ENCODE measurements at regions not wholly inside any gene's neighbourhood (a gene's known extent, or its start where the extent isn't known, plus 50 kb on each side); places are given as distances from the start of the nearest gene placed in this dataset.
A peak's percentile ranks its signal among the peaks of the same experiment; 100 is the strongest.

- DNase-seq: no peak
Observed at GRCh38 chr3:194837457-194838127, 151.9 kb downstream of the FAM43A start.

GRCh38 chr3:194838236-194838635, 152.6 kb downstream of the FAM43A start:
- no peak for DNase-seq

- DNase-seq: no peak
Observed at GRCh38 chr3:194840661-194841514, 155.2 kb downstream of the FAM43A start.

- DNase-seq: no peak
Observed at GRCh38 chr3:194841515-194841841, 155.8 kb downstream of the FAM43A start.

GRCh38 chr3:194843556-194843955, 157.9 kb downstream of the FAM43A start:
- no peak for DNase-seq

- no peak for DNase-seq
Observed at GRCh38 chr3:194844046-194844445, 158.4 kb downstream of the FAM43A start.

- DNase-seq: no peak
Observed at GRCh38 chr3:194849166-194849875, 163.6 kb downstream of the FAM43A start.

- no peak for DNase-seq
Observed at GRCh38 chr3:194851254-194851653, 165.6 kb downstream of the FAM43A start.

- DNase-seq: no peak
Observed at GRCh38 chr3:194851941-194852340, 166.3 kb downstream of the FAM43A start.

- DNase-seq: no peak
Observed at GRCh38 chr3:194852345-194852744, 166.7 kb downstream of the FAM43A start.

- DNase-seq: peak; percentile 42
Observed at GRCh38 chr3:194852831-194853508, 167.3 kb downstream of the FAM43A start.

GRCh38 chr3:194854206-194854605, 168.5 kb downstream of the FAM43A start:
- no peak for DNase-seq

- no peak for DNase-seq
Observed at GRCh38 chr3:194854659-194855390, 169.1 kb downstream of the FAM43A start.

GRCh38 chr3:194856296-194856695, 170.6 kb downstream of the FAM43A start:
- no peak for DNase-seq

GRCh38 chr3:194857469-194858113, 171.9 kb downstream of the FAM43A start:
- no peak for DNase-seq

- DNase-seq: no peak
Observed at GRCh38 chr3:194858382-194858781, 172.7 kb downstream of the FAM43A start.

GRCh38 chr3:194860725-194861124, 175.0 kb downstream of the FAM43A start:
- DNase-seq: no peak

GRCh38 chr3:194861375-194861774, 175.7 kb downstream of the FAM43A start:
- DNase-seq: no peak

GRCh38 chr3:194865061-194865460, 179.4 kb downstream of the FAM43A start:
- no peak for DNase-seq

- no peak for DNase-seq
Observed at GRCh38 chr3:194865615-194866014, 179.9 kb downstream of the FAM43A start.

- DNase-seq: no peak
Observed at GRCh38 chr3:194866236-194866635, 180.6 kb downstream of the FAM43A start.
